BLaER1 treated with 17β-estradiol and CSF1 and Interleukin-3, amounts not matched to agents 10 nM and 100 nM (cell line): ENCODE measurements at regions not wholly inside any gene's neighbourhood (a gene's known extent, or its start where the extent isn't known, plus 50 kb on each side); places are given as distances from the start of the nearest gene placed in this dataset.

Source experiments
- H3K27ac ChIP-seq, 11 experiments: shearing (Covaris generic); formaldehyde crosslinking; 2 replicates each; pipeline ENCODE4 v1.8.1; 2022
- H3K27me3 ChIP-seq, 11 experiments: shearing (Covaris generic); formaldehyde crosslinking; 2 replicates each; pipeline ENCODE4 v1.8.1; 2022
- H3K36me3 ChIP-seq, 11 experiments: shearing (Covaris generic); formaldehyde crosslinking; 2 replicates each; pipeline ENCODE4 v1.8.1; 2022
- H3K4me1 ChIP-seq, 10 experiments: shearing (Covaris generic); formaldehyde crosslinking; 2 replicates each; pipeline ENCODE4 v1.8.1; 2022
- H3K4me2 ChIP-seq, 11 experiments: shearing (Covaris generic); formaldehyde crosslinking; 2 replicates each; pipeline ENCODE4 v1.8.1; 2022
- H3K4me3 ChIP-seq, 10 experiments: shearing (Covaris generic); formaldehyde crosslinking; 2 replicates each; pipeline ENCODE4 v1.8.1; 2022
- H3K9ac ChIP-seq, 11 experiments: shearing (Covaris generic); formaldehyde crosslinking; 2 replicates each; pipeline ENCODE4 v1.8.1; 2022
- H3K9me3 ChIP-seq, 11 experiments: shearing (Covaris generic); formaldehyde crosslinking; replicated peaks in 1 of 11; 2 replicates each; pipeline ENCODE4 v1.8.1; 2022
- H4K20me1 ChIP-seq, 11 experiments: shearing (Covaris generic); formaldehyde crosslinking; 2 replicates each; pipeline ENCODE4 v1.8.1; 2022
- Cebpa-rat ChIP-seq, 11 experiments: shearing (Covaris generic); IDR thresholded peaks; 2 replicates each; pipeline ENCODE4 v1.8.1; 2022

DNA sequence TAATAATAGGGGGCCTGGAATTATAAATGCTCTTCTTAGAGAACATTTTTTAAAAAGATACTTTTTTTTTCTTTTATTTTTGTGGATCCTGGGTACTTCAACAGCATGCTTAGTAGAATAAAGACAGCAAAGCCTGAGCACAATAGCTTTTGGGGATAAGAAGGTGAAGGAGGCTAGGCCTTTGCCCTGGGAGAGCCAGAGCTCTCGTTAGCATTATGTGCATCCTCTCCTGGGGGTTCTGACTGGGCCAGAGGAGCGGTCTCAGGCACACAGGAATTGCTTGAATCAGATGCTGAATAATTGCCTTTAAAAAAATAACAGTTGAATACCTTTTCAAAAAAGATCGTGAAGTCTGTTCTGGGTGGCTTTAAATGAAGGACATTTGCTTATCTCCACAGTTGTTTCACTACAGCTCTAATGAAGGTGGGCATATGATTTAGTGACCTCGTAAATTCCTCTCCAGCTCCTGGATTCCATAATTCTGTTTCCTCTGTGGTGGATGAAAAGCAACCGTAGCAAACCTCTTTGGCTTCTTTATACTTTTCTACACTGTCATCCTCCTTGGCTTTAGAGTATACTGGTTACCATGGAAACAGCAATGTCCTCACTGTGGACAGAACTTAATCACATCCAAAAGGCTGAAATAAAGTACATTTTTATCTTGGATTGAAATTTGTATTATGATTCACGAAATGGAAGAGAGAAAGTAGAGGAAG is 133.8 kb downstream of the MAIP1 start:
- H3K27ac ChIP-seq = no peak overlapping the region
- no peaks in the 10 kb centered on the region for H4K20me1 ChIP-seq
- no peak overlapping the region for H3K4me3 ChIP-seq
- H3K27me3 ChIP-seq = no peaks in the 10 kb centered on the region
- H3K4me1 ChIP-seq = peaks cover 0 to 16% (median 1%) of the 10 kb centered on the region in 10 experiments; a peak in 10 of 20 replicates
- H3K36me3 ChIP-seq = no peaks in the 10 kb centered on the region
- no peak for TF ChIP-seq Cebpa-rat (IDR thresholded peaks at IDR 0.05)
- H3K9ac ChIP-seq = no peak overlapping the region
- H3K9me3 ChIP-seq = peaks cover 0 to 12% (median 1%) of the 10 kb centered on the region in 11 experiments; a peak in 7 of 22 replicates
- 0 out of 22 replicates have a peak overlapping the region, but pooled peaks of 1 of the 11 experiments have one; percentile 5 for H3K4me2 ChIP-seq

DNA sequence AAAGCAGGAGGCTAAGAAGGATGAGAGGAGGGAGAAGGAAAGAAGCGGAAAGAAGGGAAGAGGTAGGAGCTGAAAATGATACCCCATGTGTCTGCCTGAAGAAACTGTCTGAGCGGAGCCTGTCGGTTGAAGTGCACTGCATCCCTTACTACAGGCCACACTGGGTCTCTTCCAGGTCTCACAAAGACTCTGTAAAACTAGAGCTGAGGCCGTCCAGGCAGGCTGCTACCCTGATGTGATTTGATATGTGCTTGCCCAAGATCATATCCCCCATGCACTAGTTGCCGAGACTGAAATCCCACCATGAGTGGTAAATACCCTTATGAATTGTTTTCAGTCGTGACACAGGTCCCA is 134.4 kb downstream of the MAIP1 start:
- Histone ChIP-seq H3K4me1 (peaks cover 0 to 10% (median 0%) of the 10 kb centered on the region in 10 experiments; a peak in 4 of 20 replicates), H3K27me3 (no peaks in the 10 kb centered on the region), H3K36me3 (no peaks in the 10 kb centered on the region), H3K4me2 (peak overlapping the region in 3 of 11 experiments; percentile 5 to 39 (median 21); a peak in 3 of 22 replicates), H3K27ac (no peak overlapping the region), H3K9ac (no peak overlapping the region), H3K4me3 (no peak overlapping the region), H4K20me1 (no peaks in the 10 kb centered on the region), H3K9me3 (peaks cover 0 to 9% (median 0%) of the 10 kb centered on the region in 11 experiments; a peak in 6 of 22 replicates)
- no peak for TF ChIP-seq Cebpa-rat (IDR thresholded peaks at IDR 0.05)

DNA sequence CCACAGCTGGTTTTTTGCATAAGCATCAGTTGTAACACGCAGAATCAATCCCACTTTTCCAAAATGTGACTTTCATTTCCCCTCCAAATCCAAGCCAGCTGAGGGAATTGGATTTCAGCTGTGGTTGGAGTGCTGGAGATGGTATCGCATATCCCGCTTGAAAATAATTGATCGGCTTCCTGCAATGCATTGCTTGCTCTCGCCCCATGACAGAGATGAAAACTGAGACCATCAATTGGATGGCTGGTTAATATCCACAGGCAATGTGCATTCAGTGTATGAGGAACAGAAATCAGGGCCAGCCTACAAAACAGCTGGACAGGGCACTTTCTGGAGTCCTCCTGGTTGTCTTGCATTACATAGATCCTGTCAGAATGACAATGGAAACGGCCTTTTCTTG is 135.3 kb downstream of the MAIP1 start:
- H3K4me1 ChIP-seq = peaks cover 0 to 8% (median 0%) of the 10 kb centered on the region in 10 experiments; a peak in 3 of 20 replicates
- H3K9ac ChIP-seq = no peak overlapping the region
- no peak overlapping the region for H3K4me3 ChIP-seq
- H3K36me3 ChIP-seq = no peaks in the 10 kb centered on the region
- H3K27ac ChIP-seq = no peak overlapping the region
- no peak overlapping the region for H3K4me2 ChIP-seq
- no peaks in the 10 kb centered on the region for H3K27me3 ChIP-seq
- TF ChIP-seq Cebpa-rat (IDR thresholded peaks at IDR 0.05) = no peak
- H3K9me3 ChIP-seq = peaks cover 0 to 6% (median 0%) of the 10 kb centered on the region in 11 experiments; a peak in 1 of 22 replicates
- H4K20me1 ChIP-seq = no peaks in the 10 kb centered on the region

DNA sequence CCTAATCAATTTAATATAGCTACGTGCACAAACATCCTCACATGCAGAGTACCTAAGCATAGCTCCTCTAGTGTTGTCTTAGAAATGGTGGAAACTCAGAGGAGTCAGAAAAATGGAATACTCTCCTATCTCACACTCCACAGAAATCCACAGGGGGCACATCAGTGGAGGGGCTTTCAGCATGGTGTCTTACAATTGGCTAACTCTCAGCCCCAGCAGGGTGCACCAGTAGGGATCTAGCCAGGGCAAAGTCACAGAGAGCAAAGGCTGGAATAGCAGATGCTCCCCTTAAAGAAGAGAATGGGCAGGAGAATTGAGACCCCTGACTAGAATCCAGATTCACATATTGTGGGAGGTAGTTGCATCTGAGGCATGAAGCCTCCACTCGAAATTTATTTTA is 135.7 kb downstream of the MAIP1 start:
- Histone ChIP-seq H3K9ac (no peak overlapping the region), H3K4me3 (no peak overlapping the region), H3K4me1 (peaks cover 0 to 8% (median 0%) of the 10 kb centered on the region in 10 experiments; a peak in 3 of 20 replicates), H3K27ac (no peak overlapping the region), H3K36me3 (no peaks in the 10 kb centered on the region), H3K27me3 (no peaks in the 10 kb centered on the region), H4K20me1 (no peaks in the 10 kb centered on the region), H3K4me2 (no peak overlapping the region), H3K9me3 (peaks cover 0 to 7% (median 0%) of the 10 kb centered on the region in 11 experiments; a peak in 1 of 22 replicates)
- no peak for TF ChIP-seq Cebpa-rat (IDR thresholded peaks at IDR 0.05)

DNA sequence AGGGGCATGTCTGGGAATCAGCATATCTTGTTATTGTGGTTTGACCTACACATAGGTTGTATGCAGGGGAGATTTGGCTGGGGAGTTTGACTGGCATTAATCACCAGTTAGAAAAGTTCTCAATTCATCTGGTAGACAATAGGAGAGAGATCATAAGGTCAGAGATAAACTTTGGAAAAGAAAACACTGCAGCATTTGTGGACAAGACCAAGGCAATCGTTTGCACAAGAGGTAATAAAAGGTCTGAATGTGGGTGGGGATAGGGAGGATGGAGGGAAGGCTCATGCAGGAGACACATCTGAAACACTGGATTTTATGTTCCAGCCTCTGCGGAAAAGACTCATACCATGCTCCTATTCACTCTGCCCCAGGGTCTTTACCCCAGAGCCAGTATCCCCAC is 136.9 kb downstream of the MAIP1 start:
- Histone ChIP-seq H4K20me1 (no peaks in the 10 kb centered on the region), H3K27me3 (no peaks in the 10 kb centered on the region), H3K27ac (no peak overlapping the region), H3K9ac (no peak overlapping the region), H3K4me2 (no peak overlapping the region), H3K36me3 (no peaks in the 10 kb centered on the region), H3K4me1 (peaks cover 0 to 8% (median 0%) of the 10 kb centered on the region in 10 experiments; a peak in 3 of 20 replicates), H3K4me3 (no peak overlapping the region), H3K9me3 (peaks cover 0 to 7% (median 0%) of the 10 kb centered on the region in 11 experiments; a peak in 1 of 22 replicates)
- no peak for TF ChIP-seq Cebpa-rat (IDR thresholded peaks at IDR 0.05)

DNA sequence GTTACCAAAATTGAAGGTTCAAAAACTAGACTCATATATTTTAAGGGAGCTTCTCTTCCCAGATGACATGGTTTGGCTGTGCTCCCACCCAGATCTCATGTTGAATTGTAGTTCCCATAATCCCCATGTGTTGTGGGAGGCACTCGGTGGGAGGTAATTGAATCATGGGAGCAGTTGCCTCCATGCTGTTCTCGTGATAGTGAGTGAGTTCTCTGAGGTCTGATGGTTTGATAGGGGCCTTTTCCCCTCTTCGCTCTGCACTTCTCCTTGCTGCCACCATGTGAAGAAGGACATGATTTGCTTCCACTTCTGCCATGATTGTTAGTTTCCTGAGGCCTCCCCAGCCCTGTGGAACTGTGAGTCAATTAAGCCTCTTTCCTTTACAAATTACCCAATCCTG is 140.1 kb downstream of the MAIP1 start:
- no peak overlapping the region for H3K4me2 ChIP-seq
- TF ChIP-seq Cebpa-rat (IDR thresholded peaks at IDR 0.05) = no peak
- H3K27me3 ChIP-seq = no peaks in the 10 kb centered on the region
- no peak overlapping the region for H3K9ac ChIP-seq
- no peak overlapping the region for H3K4me3 ChIP-seq
- H4K20me1 ChIP-seq = no peaks in the 10 kb centered on the region
- peaks cover 0 to 7% (median 0%) of the 10 kb centered on the region in 11 experiments; a peak in 1 of 22 replicates for H3K9me3 ChIP-seq
- no peaks in the 10 kb centered on the region for H3K4me1 ChIP-seq
- no peaks in the 10 kb centered on the region for H3K36me3 ChIP-seq
- no peak overlapping the region for H3K27ac ChIP-seq

DNA sequence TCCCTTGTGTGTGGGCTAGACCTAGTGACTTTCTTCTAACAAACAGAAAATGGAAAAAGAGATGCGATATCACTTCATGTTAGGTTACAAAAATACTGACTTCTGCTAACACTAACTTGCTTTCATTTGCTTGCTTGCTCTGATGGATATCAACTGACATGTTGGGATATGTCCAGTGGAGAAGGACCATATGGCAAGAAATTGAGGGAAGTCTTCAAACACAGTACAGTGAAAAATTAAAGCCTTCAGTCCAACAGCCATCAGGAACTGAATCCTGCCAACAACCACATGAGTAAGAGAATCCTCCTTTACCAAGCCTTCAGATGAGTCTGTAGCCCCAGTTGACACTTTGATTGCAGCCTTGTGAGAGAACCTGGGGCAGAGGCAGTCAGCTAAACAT is 143.9 kb downstream of the MAIP1 start:
- H3K36me3 ChIP-seq = no peaks in the 10 kb centered on the region
- no peaks in the 10 kb centered on the region for H3K4me1 ChIP-seq
- no peak overlapping the region for H3K9ac ChIP-seq
- H3K4me3 ChIP-seq = no peak overlapping the region
- H3K4me2 ChIP-seq = no peak overlapping the region
- H3K9me3 ChIP-seq = peaks cover 0 to 7% (median 0%) of the 10 kb centered on the region in 11 experiments; a peak in 1 of 22 replicates
- no peak overlapping the region for H3K27ac ChIP-seq
- H4K20me1 ChIP-seq = no peaks in the 10 kb centered on the region
- H3K27me3 ChIP-seq = no peaks in the 10 kb centered on the region
- no peak for TF ChIP-seq Cebpa-rat (IDR thresholded peaks at IDR 0.05)

DNA sequence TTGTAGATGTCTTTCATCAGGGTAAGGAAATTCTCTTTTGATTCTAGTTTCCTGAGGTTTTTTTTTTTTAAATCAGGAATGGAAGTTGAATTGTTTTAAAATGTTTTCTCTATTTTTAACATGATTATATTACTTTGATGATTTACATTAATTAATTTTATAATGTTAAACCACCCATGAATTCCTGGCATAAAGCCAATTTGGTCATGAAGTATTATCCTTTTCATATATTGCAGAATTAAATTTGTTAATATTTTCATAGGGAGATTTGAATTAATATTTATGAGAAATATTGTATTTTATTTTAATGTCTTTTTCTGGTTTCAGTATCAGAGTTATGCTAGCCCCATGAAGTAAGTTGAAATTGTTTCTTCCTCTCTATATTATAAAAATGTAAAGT is 144.6 kb downstream of the MAIP1 start:
- Histone ChIP-seq H3K4me3 (no peak overlapping the region), H3K27ac (no peak overlapping the region), H3K36me3 (no peaks in the 10 kb centered on the region), H4K20me1 (no peaks in the 10 kb centered on the region), H3K4me1 (no peaks in the 10 kb centered on the region), H3K9ac (no peak overlapping the region), H3K9me3 (peaks cover 0 to 7% (median 0%) of the 10 kb centered on the region in 11 experiments; a peak in 1 of 22 replicates), H3K27me3 (no peaks in the 10 kb centered on the region), H3K4me2 (no peak overlapping the region)
- no peak for TF ChIP-seq Cebpa-rat (IDR thresholded peaks at IDR 0.05)

DNA sequence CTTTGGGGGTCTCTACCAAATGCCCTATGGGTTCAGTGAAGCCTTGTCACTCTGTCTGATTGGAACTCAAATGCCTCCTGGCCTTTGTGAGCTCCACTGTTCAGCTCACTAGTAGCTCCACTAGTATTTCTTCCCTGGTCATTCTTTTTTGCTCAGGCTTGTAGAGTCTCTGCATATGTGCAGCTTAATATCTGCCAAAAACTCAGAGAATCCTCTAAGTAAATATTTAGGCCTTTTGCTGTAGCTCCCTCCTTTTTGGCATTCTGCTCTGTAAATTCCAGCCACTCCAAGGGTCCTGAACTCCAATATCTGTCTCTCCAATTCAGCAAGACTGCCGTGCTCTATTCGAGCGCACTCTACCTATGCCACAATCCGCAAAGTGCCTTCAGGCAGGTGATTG is 146.5 kb downstream of the MAIP1 start:
- no peak for TF ChIP-seq Cebpa-rat (IDR thresholded peaks at IDR 0.05)
- Histone ChIP-seq H3K4me1 (no peaks in the 10 kb centered on the region), H4K20me1 (no peaks in the 10 kb centered on the region), H3K36me3 (no peaks in the 10 kb centered on the region), H3K27me3 (no peaks in the 10 kb centered on the region), H3K27ac (no peak overlapping the region), H3K9me3 (no peaks in the 10 kb centered on the region), H3K4me3 (no peak overlapping the region), H3K9ac (no peak overlapping the region), H3K4me2 (no peak overlapping the region)

DNA sequence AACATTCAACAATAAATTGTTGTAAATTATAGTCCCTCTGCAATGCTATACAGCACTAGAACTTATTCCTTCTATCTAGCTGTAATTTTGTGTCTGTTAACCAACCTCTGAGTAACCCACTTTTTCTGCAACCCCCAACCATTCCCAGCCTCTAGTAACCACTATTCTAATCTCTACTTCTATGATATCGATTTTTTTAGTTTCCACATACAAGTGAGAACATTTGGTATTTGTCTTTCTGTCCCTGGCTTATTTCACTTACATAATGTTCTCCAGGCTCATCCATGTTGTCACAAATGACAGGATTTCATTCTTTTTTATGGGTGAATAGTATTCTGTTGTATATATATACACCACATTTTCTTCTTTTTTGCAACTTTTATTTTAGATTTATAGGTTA is 147.6 kb downstream of the MAIP1 start:
- TF ChIP-seq Cebpa-rat (IDR thresholded peaks at IDR 0.05) = no peak
- no peaks in the 10 kb centered on the region for H4K20me1 ChIP-seq
- H3K4me1 ChIP-seq = no peaks in the 10 kb centered on the region
- H3K9me3 ChIP-seq = no peaks in the 10 kb centered on the region
- no peak overlapping the region for H3K4me2 ChIP-seq
- H3K36me3 ChIP-seq = no peaks in the 10 kb centered on the region
- H3K27ac ChIP-seq = no peak overlapping the region
- H3K27me3 ChIP-seq = no peaks in the 10 kb centered on the region
- no peak overlapping the region for H3K9ac ChIP-seq
- no peak overlapping the region for H3K4me3 ChIP-seq
